ENCODE measurements at regions not wholly inside any gene's neighbourhood (a gene's known extent, or its start where the extent isn't known, plus 50 kb on each side); places are given as distances from the start of the nearest gene placed in this dataset.

DNA sequence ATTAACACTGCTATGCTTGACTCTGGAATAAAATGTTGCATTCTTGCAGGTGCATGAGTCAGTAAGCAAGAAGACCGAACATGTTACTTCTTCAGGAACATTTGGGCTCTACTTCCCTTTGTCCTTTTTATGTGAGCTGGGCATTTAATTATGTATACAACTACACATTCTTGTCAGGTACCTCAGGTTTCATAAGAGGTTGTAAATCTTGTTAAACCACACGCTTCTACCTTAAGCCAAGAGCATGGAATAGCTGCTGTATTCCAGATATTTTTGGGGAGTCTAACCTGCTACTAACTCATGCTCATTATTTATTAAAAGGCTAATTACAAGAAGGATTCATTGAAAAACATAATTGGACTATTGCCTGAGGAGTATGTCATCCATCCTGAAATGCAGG, 414.2 kb upstream of the KLF6 start:
- TF ChIP-seq, protein P1, sequence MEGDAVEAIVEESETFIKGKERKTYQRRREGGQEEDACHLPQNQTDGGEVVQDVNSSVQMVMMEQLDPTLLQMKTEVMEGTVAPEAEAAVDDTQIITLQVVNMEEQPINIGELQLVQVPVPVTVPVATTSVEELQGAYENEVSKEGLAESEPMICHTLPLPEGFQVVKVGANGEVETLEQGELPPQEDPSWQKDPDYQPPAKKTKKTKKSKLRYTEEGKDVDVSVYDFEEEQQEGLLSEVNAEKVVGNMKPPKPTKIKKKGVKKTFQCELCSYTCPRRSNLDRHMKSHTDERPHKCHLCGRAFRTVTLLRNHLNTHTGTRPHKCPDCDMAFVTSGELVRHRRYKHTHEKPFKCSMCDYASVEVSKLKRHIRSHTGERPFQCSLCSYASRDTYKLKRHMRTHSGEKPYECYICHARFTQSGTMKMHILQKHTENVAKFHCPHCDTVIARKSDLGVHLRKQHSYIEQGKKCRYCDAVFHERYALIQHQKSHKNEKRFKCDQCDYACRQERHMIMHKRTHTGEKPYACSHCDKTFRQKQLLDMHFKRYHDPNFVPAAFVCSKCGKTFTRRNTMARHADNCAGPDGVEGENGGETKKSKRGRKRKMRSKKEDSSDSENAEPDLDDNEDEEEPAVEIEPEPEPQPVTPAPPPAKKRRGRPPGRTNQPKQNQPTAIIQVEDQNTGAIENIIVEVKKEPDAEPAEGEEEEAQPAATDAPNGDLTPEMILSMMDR (IDR thresholded peaks at IDR 0.05; ENCODE audit: insufficient read depth, low read length, poor library complexity, severe bottlenecking): no peak
- TF ChIP-seq EZH2phosphoT487 (conservative IDR thresholded peaks at IDR 0.05; ENCODE audit: low read length): no peak
